ENCODE measurements at regions not wholly inside any gene's neighbourhood (a gene's known extent, or its start where the extent isn't known, plus 50 kb on each side); places are given as distances from the start of the nearest gene placed in this dataset.

GRCh38 chr13:99909097-99909835 is 62.3 kb downstream of the ZIC5 start:
- no peaks in the 10 kb centered on the region for H3K9me3 ChIP-seq (ENCODE audit: insufficient read depth, low read length)
- no peak overlapping the region for H2AFZ ChIP-seq (ENCODE audit: low read depth, low read length)
- H3K79me2 ChIP-seq (ENCODE audit: low read length) = no peaks in the 10 kb centered on the region
- H3K4me3 ChIP-seq (ENCODE audit: low read length) = no peak overlapping the region
- no peaks in the 10 kb centered on the region for H4K20me1 ChIP-seq (ENCODE audit: insufficient read depth, low read length)
- H3K4me1 ChIP-seq (ENCODE audit: low read length) = 0 out of 2 replicates have a peak, but pooled peaks cover under 1% of the 10 kb centered on the region
- H3K36me3 ChIP-seq (replicated peaks; ENCODE audit: low read depth, low read length) = no peaks in the 10 kb centered on the region
- peaks cover 39% of the 10 kb centered on the region for H3K27me3 ChIP-seq (ENCODE audit: low read depth, low read length)
- H3K4me2 ChIP-seq (ENCODE audit: low read length) = no peak overlapping the region
- no peak for TF ChIP-seq EZH2phosphoT487 (IDR thresholded peaks at IDR 0.05; ENCODE audit: low read depth)
- TF ChIP-seq, protein P1, sequence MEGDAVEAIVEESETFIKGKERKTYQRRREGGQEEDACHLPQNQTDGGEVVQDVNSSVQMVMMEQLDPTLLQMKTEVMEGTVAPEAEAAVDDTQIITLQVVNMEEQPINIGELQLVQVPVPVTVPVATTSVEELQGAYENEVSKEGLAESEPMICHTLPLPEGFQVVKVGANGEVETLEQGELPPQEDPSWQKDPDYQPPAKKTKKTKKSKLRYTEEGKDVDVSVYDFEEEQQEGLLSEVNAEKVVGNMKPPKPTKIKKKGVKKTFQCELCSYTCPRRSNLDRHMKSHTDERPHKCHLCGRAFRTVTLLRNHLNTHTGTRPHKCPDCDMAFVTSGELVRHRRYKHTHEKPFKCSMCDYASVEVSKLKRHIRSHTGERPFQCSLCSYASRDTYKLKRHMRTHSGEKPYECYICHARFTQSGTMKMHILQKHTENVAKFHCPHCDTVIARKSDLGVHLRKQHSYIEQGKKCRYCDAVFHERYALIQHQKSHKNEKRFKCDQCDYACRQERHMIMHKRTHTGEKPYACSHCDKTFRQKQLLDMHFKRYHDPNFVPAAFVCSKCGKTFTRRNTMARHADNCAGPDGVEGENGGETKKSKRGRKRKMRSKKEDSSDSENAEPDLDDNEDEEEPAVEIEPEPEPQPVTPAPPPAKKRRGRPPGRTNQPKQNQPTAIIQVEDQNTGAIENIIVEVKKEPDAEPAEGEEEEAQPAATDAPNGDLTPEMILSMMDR (IDR thresholded peaks at IDR 0.05; ENCODE audit: low read depth, low read length) = no peak
- no peak overlapping the region for H3K27ac ChIP-seq (ENCODE audit: low read length)
- H3K9ac ChIP-seq (ENCODE audit: low read length) = no peak overlapping the region

GRCh38 chr13:99908140-99908803 is 63.3 kb downstream of the ZIC5 start:
- Histone ChIP-seq H3K4me3 (ENCODE audit: low read length) (no peak overlapping the region), H3K4me1 (ENCODE audit: low read length) (no peaks in the 10 kb centered on the region), H3K4me2 (ENCODE audit: low read length) (no peak overlapping the region), H2AFZ (ENCODE audit: low read depth, low read length) (no peak overlapping the region), H3K79me2 (ENCODE audit: low read length) (no peaks in the 10 kb centered on the region), H3K9me3 (ENCODE audit: insufficient read depth, low read length) (no peaks in the 10 kb centered on the region), H3K9ac (ENCODE audit: low read length) (no peak overlapping the region), H3K27me3 (ENCODE audit: low read depth, low read length) (peaks cover 33% of the 10 kb centered on the region), H4K20me1 (ENCODE audit: insufficient read depth, low read length) (no peaks in the 10 kb centered on the region), H3K36me3 (replicated peaks; ENCODE audit: low read depth, low read length) (no peaks in the 10 kb centered on the region), H3K27ac (ENCODE audit: low read length) (no peak overlapping the region)
- no peak for TF ChIP-seq EZH2phosphoT487 (IDR thresholded peaks at IDR 0.05; ENCODE audit: low read depth)
- TF ChIP-seq, protein P1 (IDR thresholded peaks at IDR 0.05; ENCODE audit: low read depth, low read length) = no peak

GRCh38 chr13:99907627-99908026 is 63.9 kb downstream of the ZIC5 start:
- H3K4me1 ChIP-seq (ENCODE audit: low read length) = no peaks in the 10 kb centered on the region
- no peak for TF ChIP-seq EZH2phosphoT487 (IDR thresholded peaks at IDR 0.05; ENCODE audit: low read depth)
- TF ChIP-seq, protein P1 (IDR thresholded peaks at IDR 0.05; ENCODE audit: low read depth, low read length) = no peak
- no peak overlapping the region for H3K4me3 ChIP-seq (ENCODE audit: low read length)
- H3K79me2 ChIP-seq (ENCODE audit: low read length) = no peaks in the 10 kb centered on the region
- H3K36me3 ChIP-seq (replicated peaks; ENCODE audit: low read depth, low read length) = no peaks in the 10 kb centered on the region
- H4K20me1 ChIP-seq (ENCODE audit: insufficient read depth, low read length) = no peaks in the 10 kb centered on the region
- peaks cover 32% of the 10 kb centered on the region for H3K27me3 ChIP-seq (ENCODE audit: low read depth, low read length)
- no peak overlapping the region for H2AFZ ChIP-seq (ENCODE audit: low read depth, low read length)
- H3K9me3 ChIP-seq (ENCODE audit: insufficient read depth, low read length) = no peaks in the 10 kb centered on the region
- H3K9ac ChIP-seq (ENCODE audit: low read length) = no peak overlapping the region
- H3K27ac ChIP-seq (ENCODE audit: low read length) = no peak overlapping the region
- H3K4me2 ChIP-seq (ENCODE audit: low read length) = no peak overlapping the region

DNA sequence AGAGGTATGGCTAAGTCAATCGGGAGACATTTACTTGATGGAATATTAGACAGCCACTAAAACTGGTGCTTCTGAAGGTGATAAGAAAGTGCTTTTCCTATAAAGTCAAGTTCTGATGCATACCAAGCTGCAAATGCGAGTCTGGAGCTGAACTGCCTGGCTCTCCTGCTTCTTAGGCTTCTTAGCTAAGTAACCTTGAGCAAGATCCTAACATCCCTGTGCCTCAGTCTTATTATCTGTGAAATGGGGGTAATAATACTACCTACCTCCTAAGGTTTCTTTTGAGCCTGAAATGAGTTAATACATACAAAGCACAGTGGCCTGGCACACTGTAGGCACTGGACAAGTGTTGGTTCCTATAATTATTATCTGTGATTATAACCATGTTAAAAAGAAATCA is 64.5 kb downstream of the ZIC5 start:
- H3K4me2 ChIP-seq (ENCODE audit: low read length) = no peak overlapping the region
- H3K79me2 ChIP-seq (ENCODE audit: low read length) = no peaks in the 10 kb centered on the region
- H4K20me1 ChIP-seq (ENCODE audit: insufficient read depth, low read length) = no peaks in the 10 kb centered on the region
- H3K36me3 ChIP-seq (replicated peaks; ENCODE audit: low read depth, low read length) = no peaks in the 10 kb centered on the region
- no peak overlapping the region for H3K27ac ChIP-seq (ENCODE audit: low read length)
- H3K4me3 ChIP-seq (ENCODE audit: low read length) = no peak overlapping the region
- no peak overlapping the region for H3K9ac ChIP-seq (ENCODE audit: low read length)
- no peaks in the 10 kb centered on the region for H3K4me1 ChIP-seq (ENCODE audit: low read length)
- peaks cover 32% of the 10 kb centered on the region for H3K27me3 ChIP-seq (ENCODE audit: low read depth, low read length)
- TF ChIP-seq EZH2phosphoT487 (IDR thresholded peaks at IDR 0.05; ENCODE audit: low read depth) = no peak
- TF ChIP-seq, protein P1 (IDR thresholded peaks at IDR 0.05; ENCODE audit: low read depth, low read length) = no peak
- no peak overlapping the region for H2AFZ ChIP-seq (ENCODE audit: low read depth, low read length)
- no peaks in the 10 kb centered on the region for H3K9me3 ChIP-seq (ENCODE audit: insufficient read depth, low read length)
